ENCODE measurements at regions not wholly inside any gene's neighbourhood (a gene's known extent, or its start where the extent isn't known, plus 50 kb on each side); places are given as distances from the start of the nearest gene placed in this dataset.

- TF ChIP-seq ZBTB44 (tag by site-specific recombination; IDR thresholded peaks at IDR 0.05) (no peak), KLF9 (tag by site-specific recombination; IDR thresholded peaks at IDR 0.05; ENCODE audit: low read depth) (no peak), ZNF155 (tag by site-specific recombination; IDR thresholded peaks at IDR 0.05) (no peak), ZNF701 (tag by site-specific recombination; IDR thresholded peaks at IDR 0.05) (no peak), ZFP69B (tag by site-specific recombination; IDR thresholded peaks at IDR 0.05) (no peak), ZNF239 (tag by site-specific recombination; IDR thresholded peaks at IDR 0.05) (no peak), ZNF266 (tag by site-specific recombination; IDR thresholded peaks at IDR 0.05; ENCODE audit: low read depth) (no peak)
Measured at GRCh38 chr13:50452756-50453155, 390.7 kb downstream of the DLEU7 start (continued).

- Histone ChIP-seq H3K36me3 (ENCODE audit: control insufficient read depth in 2 of 2, insufficient read depth in 1 of 2, low read length in 2 of 2) (no peaks in the 10 kb centered on the region), H3K27ac (ENCODE audit: extremely low read depth, low read depth, low read length) (no peak overlapping the region), H3K9me3 (ENCODE audit: control insufficient read depth, insufficient read depth, low read depth, low read length) (no peaks in the 10 kb centered on the region), H3K4me3 (ENCODE audit: low read depth, low read length) (no peak overlapping the region), H3K4me1 (ENCODE audit: control insufficient read depth, insufficient read depth, low read length) (no peaks in the 10 kb centered on the region)
- ChIA-PET POLR2A (no interaction called here), CTCF (no interaction called here)
- TF ChIP-seq ZNF184 (tag by site-specific recombination; IDR thresholded peaks at IDR 0.05) (no peak), ZNF768 (tag by site-specific recombination; IDR thresholded peaks at IDR 0.05) (no peak), ZNF138 (tag by site-specific recombination; IDR thresholded peaks at IDR 0.05; ENCODE audit: borderline replicate concordance) (no peak)
Measured at GRCh38 chr13:50453188-50453587, 390.3 kb downstream of the DLEU7 start.

GRCh38 chr13:50456111-50456510 lies 387.4 kb downstream of the DLEU7 start:
- ChIA-PET CTCF (interaction anchor here (0.7 kb wide), 1 partner anchor 174 kb away, joined by 3 read pairs; no protein-coding TSS in a partner anchor), POLR2A (no interaction called here)
- Histone ChIP-seq H3K9me3 (ENCODE audit: control insufficient read depth, insufficient read depth, low read depth, low read length) (no peaks in the 10 kb centered on the region), H3K4me3 (ENCODE audit: low read depth, low read length) (no peak overlapping the region), H3K27ac (ENCODE audit: extremely low read depth, low read depth, low read length) (no peak overlapping the region), H3K4me1 (ENCODE audit: control insufficient read depth, insufficient read depth, low read length) (no peaks in the 10 kb centered on the region), H3K36me3 (ENCODE audit: control insufficient read depth in 2 of 2, insufficient read depth in 1 of 2, low read length in 2 of 2) (no peaks in the 10 kb centered on the region)
- TF ChIP-seq ZNF473 (tag by site-specific recombination; IDR thresholded peaks at IDR 0.05) (no peak), ZBTB8A (tag by site-specific recombination; IDR thresholded peaks at IDR 0.05) (no peak), ZNF513 (tag by site-specific recombination; IDR thresholded peaks at IDR 0.05) (no peak), ZNF580 (tag by site-specific recombination; IDR thresholded peaks at IDR 0.05) (no peak), ZNF221 (tag by site-specific recombination; IDR thresholded peaks at IDR 0.05; ENCODE audit: borderline replicate concordance) (no peak), AEBP2 (tag by site-specific recombination; IDR thresholded peaks at IDR 0.05; ENCODE audit: borderline replicate concordance) (no peak), ZNF366 (tag by site-specific recombination; conservative IDR thresholded peaks at IDR 0.05) (no peak)

Measured in HEK293 (cell line).